BLaER1 (cell line): ENCODE measurements at regions not wholly inside any gene's neighbourhood (a gene's known extent, or its start where the extent isn't known, plus 50 kb on each side); places are given as distances from the start of the nearest gene placed in this dataset.
"Not testable (repeated sequence)": the region's sequence is repeated elsewhere in the genome, so short reads cannot be mapped to it uniquely, and the experiment has no call there.

Experiments
- H3K27ac ChIP-seq: shearing (Covaris generic); formaldehyde crosslinking; 2 replicates; pipeline ENCODE4 v1.8.1; 2022
- H3K27me3 ChIP-seq: shearing (Covaris generic); formaldehyde crosslinking; 2 replicates; pipeline ENCODE4 v1.8.1; 2022
- H3K36me3 ChIP-seq: shearing (Covaris generic); formaldehyde crosslinking; 2 replicates; pipeline ENCODE4 v1.8.1; 2022
- H3K4me1 ChIP-seq: shearing (Covaris generic); formaldehyde crosslinking; 2 replicates; pipeline ENCODE4 v1.8.1; 2022
- H3K4me2 ChIP-seq: shearing (Covaris generic); formaldehyde crosslinking; 2 replicates; pipeline ENCODE4 v1.8.1; 2022
- H3K4me3 ChIP-seq: shearing (Covaris generic); formaldehyde crosslinking; 2 replicates; pipeline ENCODE4 v1.8.1; 2022
- H3K9ac ChIP-seq: shearing (Covaris generic); formaldehyde crosslinking; 2 replicates; pipeline ENCODE4 v1.8.1; 2022
- H3K9me3 ChIP-seq: shearing (Covaris generic); formaldehyde crosslinking; 2 replicates; pipeline ENCODE4 v1.8.1; 2022
- H4K20me1 ChIP-seq: shearing (Covaris generic); formaldehyde crosslinking; 2 replicates; pipeline ENCODE4 v1.8.1; 2022
- Cebpa-rat ChIP-seq: shearing (Covaris generic); IDR thresholded peaks from 2 replicates; pipeline ENCODE4 v1.8.1; 2022

DNA sequence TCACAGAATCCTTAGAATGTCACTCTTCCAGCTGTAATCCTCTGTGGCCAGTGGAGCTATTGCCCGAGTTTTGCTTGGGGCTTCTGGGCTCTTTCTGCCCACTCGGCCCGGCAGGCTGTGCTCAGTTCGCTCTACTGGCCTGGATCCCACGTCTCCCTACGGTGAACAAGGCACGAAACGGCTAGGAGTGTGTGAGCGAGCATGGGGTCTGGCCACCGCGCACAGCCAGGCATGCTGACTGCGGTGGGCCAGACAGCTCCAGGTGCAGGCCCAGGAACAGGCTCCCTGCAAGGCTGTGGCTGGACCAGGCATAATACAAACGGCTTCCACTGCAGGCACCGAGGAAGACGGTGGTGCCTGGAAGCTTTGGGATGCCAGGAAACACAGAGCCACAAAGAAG, 2035.5 kb upstream of the ACO1 start:
- no peak overlapping the region for H3K9ac ChIP-seq
- H3K27ac ChIP-seq = no peak overlapping the region
- H3K36me3 ChIP-seq = no peaks in the 10 kb centered on the region
- no peaks in the 10 kb centered on the region for H3K27me3 ChIP-seq
- no peak overlapping the region for H3K4me3 ChIP-seq
- no peaks in the 10 kb centered on the region for H3K4me1 ChIP-seq
- TF ChIP-seq Cebpa-rat = no peak
- H3K9me3 ChIP-seq = no peaks in the 10 kb centered on the region
- no peaks in the 10 kb centered on the region for H4K20me1 ChIP-seq
- no peak overlapping the region for H3K4me2 ChIP-seq

DNA sequence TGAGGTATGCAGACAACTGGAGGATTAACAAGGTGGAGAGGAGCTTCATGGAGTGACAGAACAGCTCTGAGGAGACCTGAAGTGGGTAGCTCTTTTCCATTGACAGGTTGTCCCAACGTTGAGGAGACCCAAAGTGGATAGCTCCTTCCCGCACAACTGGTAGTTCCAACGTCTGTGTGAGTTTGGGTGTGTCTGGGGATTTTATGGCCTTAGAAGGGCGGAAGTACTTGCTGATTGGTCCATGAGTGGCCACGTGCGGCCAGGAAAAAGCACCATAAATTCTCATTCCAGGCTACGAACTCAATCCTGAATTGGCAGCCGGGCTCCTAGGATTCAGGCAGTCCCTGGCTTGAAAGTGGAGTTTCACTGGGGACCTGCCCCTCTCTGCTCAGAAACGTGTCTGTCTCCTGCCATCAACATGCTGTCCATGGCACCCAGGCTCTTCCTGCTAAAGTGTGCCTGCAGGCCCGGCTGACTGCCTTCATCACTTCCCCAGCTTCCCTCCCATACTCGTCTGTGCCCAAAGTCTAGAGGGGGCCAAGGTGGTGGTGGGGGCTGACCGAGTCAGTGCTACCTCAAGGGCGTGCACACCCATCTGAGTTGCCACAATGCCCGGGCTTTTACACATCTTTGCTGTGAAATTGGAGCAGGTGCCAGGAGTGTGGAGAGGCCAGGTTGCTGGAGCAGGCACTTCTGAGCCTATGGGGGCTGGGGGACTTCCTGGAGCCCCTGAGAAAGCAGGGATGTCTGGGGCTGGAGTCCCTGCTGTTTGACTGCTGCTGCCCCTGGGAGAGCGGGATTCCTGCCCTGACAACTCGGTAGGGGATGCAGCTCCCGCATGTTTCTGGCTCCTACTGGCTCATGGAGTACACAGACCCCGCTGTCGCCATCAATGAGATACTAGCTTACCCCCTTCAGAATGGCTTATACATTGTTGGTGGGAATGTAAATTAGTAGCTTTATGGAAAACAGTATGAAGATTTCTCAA, 2034.6 kb upstream of the ACO1 start:
- Histone ChIP-seq H4K20me1 (no peaks in the 10 kb centered on the region), H3K4me3 (no peak overlapping the region), H3K4me2 (no peak overlapping the region), H3K4me1 (no peaks in the 10 kb centered on the region), H3K9ac (no peak overlapping the region), H3K9me3 (no peaks in the 10 kb centered on the region), H3K27me3 (no peaks in the 10 kb centered on the region), H3K36me3 (no peaks in the 10 kb centered on the region), H3K27ac (no peak overlapping the region)
- no peak for TF ChIP-seq Cebpa-rat

- Histone ChIP-seq H3K27ac (no peak overlapping the region), H3K9me3 (no peaks in the 10 kb centered on the region), H3K4me2 (no peak overlapping the region), H3K27me3 (no peaks in the 10 kb centered on the region), H3K9ac (no peak overlapping the region), H4K20me1 (no peaks in the 10 kb centered on the region), H3K4me3 (no peak overlapping the region), H3K4me1 (no peaks in the 10 kb centered on the region), H3K36me3 (no peaks in the 10 kb centered on the region)
- no peak for TF ChIP-seq Cebpa-rat
Observed at GRCh38 chr9:30356221-30356620, 2028.2 kb upstream of the ACO1 start.

DNA sequence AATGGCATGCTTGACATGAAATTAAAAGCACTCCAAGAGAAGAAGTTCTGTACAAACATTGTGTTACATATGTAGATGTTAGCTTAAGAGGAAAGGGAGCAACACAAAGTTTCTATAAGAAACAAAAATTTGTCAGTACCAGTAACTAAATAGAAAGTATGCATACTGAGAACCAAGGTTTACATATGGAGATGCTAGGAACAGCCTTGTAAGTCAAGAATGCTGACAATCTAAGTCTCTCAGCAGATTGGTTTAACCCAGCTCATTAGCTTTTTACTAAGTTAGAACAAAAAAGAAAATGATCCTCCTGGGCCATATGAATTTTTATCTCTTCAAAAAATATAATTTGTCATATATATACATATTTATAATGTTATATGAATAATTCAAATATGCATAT, 2022.1 kb upstream of the ACO1 start:
- no peak overlapping the region for H3K27ac ChIP-seq
- no peak for TF ChIP-seq Cebpa-rat

DNA sequence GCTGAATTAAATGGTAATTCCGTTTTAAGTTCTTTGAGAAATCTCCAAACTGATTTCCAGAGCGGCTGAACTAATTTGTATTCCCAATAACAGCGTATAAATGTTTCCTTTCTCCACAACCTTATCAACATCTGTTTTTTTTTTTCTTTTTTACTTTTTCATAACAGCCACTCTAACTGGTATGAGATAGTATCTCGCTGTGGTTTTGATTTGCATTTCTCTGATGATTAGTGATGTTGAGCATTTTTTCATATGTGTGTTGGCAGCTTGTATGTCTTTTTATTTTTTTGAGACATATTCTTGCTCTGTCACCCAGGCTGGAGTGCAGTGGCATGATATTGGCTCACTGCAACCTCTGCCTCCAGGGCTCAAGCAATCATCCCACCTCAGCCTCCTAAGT, 2018.3 kb upstream of the ACO1 start:
- H3K4me2 ChIP-seq, H3K9ac ChIP-seq, H4K20me1 ChIP-seq, H3K36me3 ChIP-seq, H3K4me1 ChIP-seq, H3K9me3 ChIP-seq, H3K4me3 ChIP-seq, H3K27me3 ChIP-seq, H3K27ac ChIP-seq: not testable (repeated sequence)

More for the DNA sequence above, 2022.1 kb upstream of the ACO1 start:
- Histone ChIP-seq H3K9me3 (no peaks in the 10 kb centered on the region), H3K4me1 (no peaks in the 10 kb centered on the region), H3K4me2 (no peak overlapping the region), H3K27me3 (no peaks in the 10 kb centered on the region), H3K4me3 (no peak overlapping the region), H4K20me1 (no peaks in the 10 kb centered on the region), H3K9ac (no peak overlapping the region), H3K36me3 (no peaks in the 10 kb centered on the region)

GRCh38 chr9:30382271-30382670, 2002.2 kb upstream of the ACO1 start:
- Histone ChIP-seq H3K36me3 (no peaks in the 10 kb centered on the region), H3K27me3 (no peaks in the 10 kb centered on the region), H4K20me1 (no peaks in the 10 kb centered on the region), H3K9me3 (no peaks in the 10 kb centered on the region), H3K4me2 (no peak overlapping the region), H3K27ac (no peak overlapping the region), H3K4me1 (no peaks in the 10 kb centered on the region), H3K9ac (no peak overlapping the region), H3K4me3 (no peak overlapping the region)
- TF ChIP-seq Cebpa-rat = no peak

DNA sequence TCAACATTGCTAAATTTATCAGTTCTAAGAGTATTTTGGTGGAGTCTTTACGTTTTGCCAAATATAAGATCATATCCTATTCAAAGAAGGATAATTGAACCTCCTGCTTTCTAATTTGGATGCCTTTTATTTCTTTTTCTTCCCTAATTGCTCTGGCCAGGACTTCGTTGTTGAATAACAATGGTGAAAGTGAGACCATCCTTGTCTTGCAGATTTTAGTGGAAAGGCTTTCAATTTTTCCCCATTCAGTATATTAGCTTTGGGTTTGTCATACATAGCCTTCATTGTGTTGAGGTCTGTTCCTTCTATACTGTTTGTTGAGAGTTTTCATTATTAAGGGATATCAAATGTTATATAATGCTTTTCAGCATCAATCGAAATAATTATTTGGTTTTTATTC, 1974.2 kb upstream of the ACO1 start:
- Histone ChIP-seq H4K20me1 (no peaks in the 10 kb centered on the region), H3K27ac (no peak overlapping the region), H3K9me3 (peaks cover 10% of the 10 kb centered on the region), H3K36me3 (no peaks in the 10 kb centered on the region), H3K4me1 (no peaks in the 10 kb centered on the region), H3K4me2 (no peak overlapping the region), H3K9ac (no peak overlapping the region), H3K27me3 (no peaks in the 10 kb centered on the region), H3K4me3 (no peak overlapping the region)
- no peak for TF ChIP-seq Cebpa-rat

DNA sequence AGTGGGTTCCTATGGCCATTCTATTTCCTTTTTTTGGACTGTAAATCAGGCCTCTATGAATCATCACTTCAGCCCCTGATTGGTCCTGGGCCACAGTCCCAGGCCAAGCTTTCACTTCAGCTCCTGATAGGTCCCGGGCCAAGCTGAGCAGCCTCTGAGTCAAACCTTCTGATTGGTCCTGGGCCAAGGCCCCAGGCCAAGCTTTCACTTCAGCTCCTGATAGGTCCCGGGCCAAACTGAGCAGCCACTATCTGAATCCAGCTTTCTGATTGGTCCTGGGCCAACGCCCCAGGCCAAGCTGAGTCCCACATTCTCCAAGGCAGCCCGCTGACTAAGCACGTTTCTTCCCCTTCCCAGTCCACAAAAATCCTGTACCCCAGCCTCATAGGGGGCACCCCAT, 1972.9 kb upstream of the ACO1 start:
- peaks cover 10% of the 10 kb centered on the region for H3K9me3 ChIP-seq
- H3K4me2 ChIP-seq = no peak overlapping the region
- H3K36me3 ChIP-seq = no peaks in the 10 kb centered on the region
- no peak for TF ChIP-seq Cebpa-rat
- H3K4me1 ChIP-seq = no peaks in the 10 kb centered on the region
- no peak overlapping the region for H3K4me3 ChIP-seq
- no peak overlapping the region for H3K27ac ChIP-seq
- no peaks in the 10 kb centered on the region for H4K20me1 ChIP-seq
- no peaks in the 10 kb centered on the region for H3K27me3 ChIP-seq
- no peak overlapping the region for H3K9ac ChIP-seq

- H3K9ac ChIP-seq = no peak overlapping the region
- no peak for TF ChIP-seq Cebpa-rat
- H3K27me3 ChIP-seq = no peaks in the 10 kb centered on the region
- no peak overlapping the region for H3K27ac ChIP-seq
- H3K36me3 ChIP-seq = no peaks in the 10 kb centered on the region
- no peak overlapping the region for H3K4me3 ChIP-seq
- no peaks in the 10 kb centered on the region for H4K20me1 ChIP-seq
- H3K4me1 ChIP-seq = no peaks in the 10 kb centered on the region
- no peak overlapping the region for H3K4me2 ChIP-seq
- no peaks in the 10 kb centered on the region for H3K9me3 ChIP-seq
Observed at GRCh38 chr9:30459156-30459555, 1925.3 kb upstream of the ACO1 start.

GRCh38 chr9:30476826-30477225, 1907.6 kb upstream of the ACO1 start:
- no peak overlapping the region for H3K9ac ChIP-seq

More at GRCh38 chr9:30476826-30477225, 1907.6 kb upstream of the ACO1 start:
- Histone ChIP-seq H3K4me1 (no peaks in the 10 kb centered on the region), H3K4me3 (no peak overlapping the region), H3K27me3 (no peaks in the 10 kb centered on the region), H3K4me2 (no peak overlapping the region), H3K36me3 (no peaks in the 10 kb centered on the region), H4K20me1 (no peaks in the 10 kb centered on the region), H3K9me3 (no peaks in the 10 kb centered on the region), H3K27ac (no peak overlapping the region)
- TF ChIP-seq Cebpa-rat = no peak
